A673 (cell line): ENCODE measurements at regions not wholly inside any gene's neighbourhood (a gene's known extent, or its start where the extent isn't known, plus 50 kb on each side); places are given as distances from the start of the nearest gene placed in this dataset.
"Not testable (repeated sequence)": the region's sequence is repeated elsewhere in the genome, so short reads cannot be mapped to it uniquely, and the experiment has no call there.

Experiments
- BruUV-seq: library from RNA; stranded (reverse); fragments of 400-500 nt; replicated peaks from 2 replicates; lab custom pipeline; 2021; lab: Mats Ljungman, UMichigan
- CTCF ChIA-PET: fragments of 300-600 bp; sonication (Branson Sonifier 250); formaldehyde crosslinking; loops from one replicate; lab custom pipeline; 2022; ENCODE audit warnings: antibody characterized with exemption; lab: Charles Lee
- POLR2A ChIA-PET: fragments of 300-600 bp; sonication (Branson Sonifier 250); formaldehyde crosslinking; loops from one replicate; lab custom pipeline; 2022; ENCODE audit warnings: antibody characterized with exemption; ENCODE audit not compliant: low non-redundant PET; lab: Charles Lee
- DNase-seq: peaks from one replicate; pipeline ENCODE4 v3.0.0-alpha.2; 2015; ENCODE audit warnings: low spot score
- H3K27ac ChIP-seq: fragments of 200-600 bp; sonication (generic); 2 replicates; pipeline ENCODE4 v1.5.1; 2016; ENCODE audit warnings: mixed run types, low read depth, mild to moderate bottlenecking, mixed read lengths, antibody characterized with exemption, low read length; ENCODE audit not compliant: poor library complexity, severe bottlenecking
- H3K27me3 ChIP-seq: fragments of 200-600 bp; sonication (generic); replicated peaks from 2 replicates; pipeline ENCODE4 v1.6.1; 2017; ENCODE audit warnings: mixed run types, low read depth, mild to moderate bottlenecking, mixed read lengths, antibody characterized with exemption, low read length; ENCODE audit not compliant: insufficient read depth, poor library complexity
- H3K36me3 ChIP-seq: fragments of 200-600 bp; sonication (generic); 2 replicates; pipeline ENCODE4 v1.6.1; 2016; ENCODE audit warnings: mixed run types, mild to moderate bottlenecking, mixed read lengths, antibody characterized with exemption, low read length; ENCODE audit not compliant: insufficient read depth, poor library complexity, severe bottlenecking
- H3K4me1 ChIP-seq: fragments of 200-600 bp; sonication (generic); 2 replicates; pipeline ENCODE4 v1.6.1; 2017; ENCODE audit warnings: mixed run types, mild to moderate bottlenecking, mixed read lengths, antibody characterized with exemption, low read length; ENCODE audit not compliant: insufficient read depth, poor library complexity, severe bottlenecking
- H3K4me3 ChIP-seq: fragments of 200-600 bp; sonication (generic); 2 replicates; pipeline ENCODE4 v1.5.1; 2016; ENCODE audit warnings: low read depth, mixed run types, mild to moderate bottlenecking, mixed read lengths, low read length; ENCODE audit not compliant: poor library complexity, severe bottlenecking
- H3K9me3 ChIP-seq: fragments of 200-600 bp; sonication (generic); 2 replicates; pipeline ENCODE4 v1.6.1; 2016; ENCODE audit warnings: mixed run types, low read depth, mild to moderate bottlenecking, mixed read lengths, antibody characterized with exemption, low read length; ENCODE audit not compliant: poor library complexity, severe bottlenecking
- EZH2 ChIP-seq: fragments of 200-600 bp; sonication (generic); IDR thresholded peaks from 2 replicates; pipeline ENCODE4 v1.6.1; 2017; ENCODE audit warnings: borderline replicate concordance, low read depth, mild to moderate bottlenecking, mixed read lengths, antibody characterized with exemption, low read length; ENCODE audit not compliant: poor library complexity, severe bottlenecking
- intact Hi-C: fragments of 100-400 bp; cut with micrococcal nuclease; formaldehyde crosslinking; loops from one replicate; pipeline ENCODE4 v1.10.0; 2022; ENCODE audit not compliant: unreplicated experiment
- TF ChIP-seq, protein P1 (sequence below): fragments of 300-800, 200-600 bp; sonication (generic); conservative IDR thresholded peaks from 2 replicates; pipeline ENCODE4 v1.5.1; 2017; ENCODE audit warnings: low read depth, mild to moderate bottlenecking, antibody characterized with exemption, low read length, moderate library complexity, mixed read lengths

- no peak for DNase-seq
- no TSS peak for BruUV-seq
- ChIA-PET POLR2A (no interaction called here), CTCF (no interaction called here)
- TF ChIP-seq, protein P1, sequence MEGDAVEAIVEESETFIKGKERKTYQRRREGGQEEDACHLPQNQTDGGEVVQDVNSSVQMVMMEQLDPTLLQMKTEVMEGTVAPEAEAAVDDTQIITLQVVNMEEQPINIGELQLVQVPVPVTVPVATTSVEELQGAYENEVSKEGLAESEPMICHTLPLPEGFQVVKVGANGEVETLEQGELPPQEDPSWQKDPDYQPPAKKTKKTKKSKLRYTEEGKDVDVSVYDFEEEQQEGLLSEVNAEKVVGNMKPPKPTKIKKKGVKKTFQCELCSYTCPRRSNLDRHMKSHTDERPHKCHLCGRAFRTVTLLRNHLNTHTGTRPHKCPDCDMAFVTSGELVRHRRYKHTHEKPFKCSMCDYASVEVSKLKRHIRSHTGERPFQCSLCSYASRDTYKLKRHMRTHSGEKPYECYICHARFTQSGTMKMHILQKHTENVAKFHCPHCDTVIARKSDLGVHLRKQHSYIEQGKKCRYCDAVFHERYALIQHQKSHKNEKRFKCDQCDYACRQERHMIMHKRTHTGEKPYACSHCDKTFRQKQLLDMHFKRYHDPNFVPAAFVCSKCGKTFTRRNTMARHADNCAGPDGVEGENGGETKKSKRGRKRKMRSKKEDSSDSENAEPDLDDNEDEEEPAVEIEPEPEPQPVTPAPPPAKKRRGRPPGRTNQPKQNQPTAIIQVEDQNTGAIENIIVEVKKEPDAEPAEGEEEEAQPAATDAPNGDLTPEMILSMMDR, result no peak
- no peak for TF ChIP-seq EZH2
- no peaks in the 10 kb centered on the region for H3K4me1 ChIP-seq
- H3K27me3 ChIP-seq, result no peaks in the 10 kb centered on the region
- intact Hi-C loops, result no loop called here
- no peaks in the 10 kb centered on the region for H3K9me3 ChIP-seq
- no peaks in the 10 kb centered on the region for H3K36me3 ChIP-seq
- H3K4me3 ChIP-seq, result no peak overlapping the region
- no peak overlapping the region for H3K27ac ChIP-seq
Measured at GRCh38 chr10:80015911-80016830, 62.3 kb upstream of the TMEM254 start.

DNA sequence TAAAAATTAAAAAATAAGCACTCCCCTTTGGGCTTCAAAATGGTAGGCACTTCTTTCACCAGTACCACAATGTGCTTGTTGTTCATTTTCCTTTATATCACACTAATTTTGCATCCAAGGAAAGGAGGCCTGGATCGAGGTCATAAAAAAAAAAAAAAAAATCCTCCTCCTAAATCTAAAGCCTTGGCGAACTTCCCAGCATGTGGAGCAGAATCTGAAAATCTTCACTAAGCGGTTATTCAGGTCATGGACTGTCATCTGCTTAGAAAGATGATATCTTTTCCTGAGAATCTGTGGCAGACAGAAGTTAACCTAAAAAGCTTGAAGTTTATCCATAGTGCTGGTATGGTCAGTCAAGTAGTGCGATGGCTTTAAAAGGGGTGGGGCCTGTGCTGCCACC lies 64.2 kb upstream of the SFTPD start:
- intact Hi-C loops, POLR2A ChIA-PET, BruUV-seq: not testable (repeated sequence)

GRCh38 chr10:80011144-80011543 lies 62.2 kb upstream of the SFTPD start:
- H3K27ac ChIP-seq, CTCF ChIA-PET, BruUV-seq, DNase-seq, H3K4me1 ChIP-seq, POLR2A ChIA-PET, H3K36me3 ChIP-seq, H3K4me3 ChIP-seq, H3K27me3 ChIP-seq, H3K9me3 ChIP-seq, intact Hi-C loops: not testable (repeated sequence)

More for the DNA sequence above, 64.2 kb upstream of the SFTPD start:
- not testable (repeated sequence) for DNase-seq, H3K27me3 ChIP-seq, H3K9me3 ChIP-seq, H3K4me3 ChIP-seq, H3K4me1 ChIP-seq, H3K36me3 ChIP-seq, H3K27ac ChIP-seq
- CTCF ChIA-PET, result interaction anchor here (0.7 kb wide), 1 partner anchor 619 kb away, joined by 5 read pairs; no protein-coding TSS in a partner anchor

DNA sequence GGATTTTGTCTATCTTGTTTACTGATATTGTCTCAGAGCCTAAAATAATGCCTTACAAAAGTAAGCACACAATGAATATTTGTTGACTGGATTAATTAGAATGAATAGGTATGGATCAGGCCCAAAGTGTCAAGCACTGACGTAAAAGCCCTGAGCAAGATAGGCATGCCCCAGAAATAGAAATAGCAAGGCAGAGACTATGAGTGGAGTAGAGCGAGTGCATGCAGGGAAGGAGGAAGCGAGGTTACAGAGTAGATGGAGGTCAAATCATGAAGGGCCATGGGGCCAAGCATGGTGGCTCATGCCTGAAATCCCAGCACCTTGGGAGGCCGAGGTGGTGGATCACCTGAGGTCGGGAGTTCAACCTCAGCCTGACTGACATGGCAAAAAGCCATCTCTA lies 51.6 kb upstream of the SFTPD start:
- H3K27me3 ChIP-seq, result no peaks in the 10 kb centered on the region
- intact Hi-C loops, result no loop called here
- DNase-seq, result no peak
- CTCF ChIA-PET, result no interaction called here
- no peak overlapping the region for H3K27ac ChIP-seq
- H3K4me1 ChIP-seq, result no peaks in the 10 kb centered on the region
- POLR2A ChIA-PET, result no interaction called here
- BruUV-seq, result no TSS peak
- H3K9me3 ChIP-seq, result no peaks in the 10 kb centered on the region
- no peaks in the 10 kb centered on the region for H3K36me3 ChIP-seq
- no peak overlapping the region for H3K4me3 ChIP-seq
- TF ChIP-seq, protein P1, result no peak
- TF ChIP-seq EZH2, result no peak
